ENCODE measurements at regions not wholly inside any gene's neighbourhood (a gene's known extent, or its start where the extent isn't known, plus 50 kb on each side); places are given as distances from the start of the nearest gene placed in this dataset.

DNA sequence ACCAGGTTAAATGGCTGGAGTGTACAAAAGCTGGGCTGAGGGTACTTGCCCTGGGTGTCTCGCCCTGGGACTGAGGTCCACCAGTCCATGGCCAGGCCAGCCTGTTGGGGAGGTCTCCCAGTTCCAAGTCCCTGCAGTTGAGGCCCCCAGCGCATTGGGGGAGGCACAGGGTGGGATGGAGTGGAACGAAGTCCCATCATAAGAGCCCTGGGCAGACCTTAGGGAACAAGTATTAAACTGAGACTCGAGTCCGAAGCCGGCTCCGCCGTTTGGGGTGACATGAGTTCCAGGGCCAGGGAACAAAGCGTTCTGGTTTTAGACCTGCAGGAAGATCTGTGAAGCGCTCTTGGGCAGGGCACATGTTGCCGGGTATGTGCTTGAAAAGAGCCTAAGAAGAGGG lies 84.7 kb downstream of the ALG10 start:
- TF ChIP-seq POLR2AphosphoS5 (IDR thresholded peaks at IDR 0.05; ENCODE audit: borderline replicate concordance, low read depth, low read length) (no peak), EZH2 (IDR thresholded peaks at IDR 0.05) (no peak)
